C4-2B (cell line): ENCODE measurements at regions not wholly inside any gene's neighbourhood (a gene's known extent, or its start where the extent isn't known, plus 50 kb on each side); places are given as distances from the start of the nearest gene placed in this dataset.

Experiments
- H3K27ac ChIP-seq: fragments of 450-650 bp; 2 replicates; pipeline ENCODE4 v1.5.1; 2017
- CTCF ChIP-seq: fragments of 450-650 bp; conservative IDR thresholded peaks from 2 replicates; pipeline ENCODE4 v1.5.1; 2017; ENCODE audit warnings: mild to moderate bottlenecking
- ZFX ChIP-seq: fragments of 450-650 bp; IDR thresholded peaks from 2 replicates; pipeline ENCODE4 v1.6.1; 2017

GRCh38 chr2:145190031-145190703, 670.2 kb upstream of the ZEB2 start:
- no peak for TF ChIP-seq ZFX
- TF ChIP-seq CTCF, result no peak

GRCh38 chr2:145186303-145186702, 666.4 kb upstream of the ZEB2 start:
- TF ChIP-seq CTCF (peak; percentile 24; the same call in 1 of the 2 replicates), ZFX (no peak)
- H3K27ac ChIP-seq, result no peak overlapping the region

More at GRCh38 chr2:145190031-145190703, 670.2 kb upstream of the ZEB2 start:
- H3K27ac ChIP-seq, result no peak overlapping the region

GRCh38 chr2:145185696-145186095, 665.8 kb upstream of the ZEB2 start:
- no peak overlapping the region for H3K27ac ChIP-seq
- TF ChIP-seq ZFX (no peak), CTCF (no peak)

GRCh38 chr2:145184741-145185651, 665.1 kb upstream of the ZEB2 start:
- no peak for TF ChIP-seq ZFX
- no peak for TF ChIP-seq CTCF
- H3K27ac ChIP-seq, result no peak overlapping the region

GRCh38 chr2:145169285-145169684, 649.4 kb upstream of the ZEB2 start:
- no peak overlapping the region for H3K27ac ChIP-seq
- TF ChIP-seq CTCF, result no peak
- no peak for TF ChIP-seq ZFX

GRCh38 chr2:145168091-145168490, 648.2 kb upstream of the ZEB2 start:
- TF ChIP-seq CTCF (no peak), ZFX (no peak)
- H3K27ac ChIP-seq, result no peak overlapping the region

- TF ChIP-seq CTCF (no peak), ZFX (no peak)
- H3K27ac ChIP-seq, result no peak overlapping the region
These were observed 646.9 kb upstream of the ZEB2 start for GRCh38 chr2:145166731-145167302.
